IMR-90 (cell line): ENCODE measurements at regions not wholly inside any gene's neighbourhood (a gene's known extent, or its start where the extent isn't known, plus 50 kb on each side); places are given as distances from the start of the nearest gene placed in this dataset.

Experiments used
- ATAC-seq: fragments of 200-7000 bp; cut with Tn5 transposase; 2 replicates; pipeline ENCODE4 v1.9.1; 2020; ENCODE audit warnings: low read depth, mild to moderate bottlenecking, moderate library complexity
- BruUV-seq: library from RNA; stranded (reverse); fragments of 400-500 nt; replicated peaks from 2 replicates; lab custom pipeline; 2021; lab: Mats Ljungman, UMichigan
- CTCF ChIA-PET: fragments of 300-600 bp; formaldehyde crosslinking; extraction: SDS; loops from one replicate; lab custom pipeline; 2021; ENCODE audit warnings: antibody characterized with exemption; lab: Yijun Ruan, JAX
- POLR2A ChIA-PET: fragments of 300-600 bp; sonication (Branson Sonifier 250); formaldehyde crosslinking; loops from one replicate; lab custom pipeline; 2022; ENCODE audit warnings: antibody characterized with exemption; ENCODE audit not compliant: unreplicated experiment; lab: Charles Lee
- DNase-seq: peaks from one replicate; pipeline ENCODE4 v3.0.0; 2013
- H2AFZ ChIP-seq: replicated peaks from 2 replicates; pipeline ENCODE3; 2013; ENCODE audit warnings: low read length, mild to moderate bottlenecking; ENCODE audit not compliant: poor library complexity
- H2AK5ac ChIP-seq: 2 replicates; pipeline ENCODE4 v1.6.1; 2013; ENCODE audit warnings: low read depth, low read length, inconsistent platforms
- H2AK9ac ChIP-seq: replicated peaks from 2 replicates; pipeline ENCODE3; 2013; ENCODE audit warnings: mild to moderate bottlenecking, low read depth, low read length, moderate library complexity; ENCODE audit not compliant: poor library complexity
- H2BK120ac ChIP-seq: 2 replicates; pipeline ENCODE4 v1.6.1; 2013; ENCODE audit warnings: low read depth, low read length, inconsistent platforms
- H2BK15ac ChIP-seq: 3 replicates; pipeline ENCODE4 v1.6.1; 2013; ENCODE audit warnings: low read depth, low read length, inconsistent platforms
- H2BK20ac ChIP-seq: 2 replicates; pipeline ENCODE4 v1.6.1; 2013; ENCODE audit warnings: low read depth, mild to moderate bottlenecking, inconsistent platforms, low read length, moderate library complexity
- H2BK5ac ChIP-seq: 2 replicates; pipeline ENCODE4 v1.6.1; 2013; ENCODE audit warnings: mild to moderate bottlenecking, low read depth, low read length, inconsistent platforms; ENCODE audit not compliant: poor library complexity, severe bottlenecking
- H3K14ac ChIP-seq: replicated peaks from 2 replicates; pipeline ENCODE4 v1.6.1; 2013; ENCODE audit warnings: low read depth, low read length, inconsistent platforms
- H3K18ac ChIP-seq: 2 replicates; pipeline ENCODE4 v1.6.1; 2013; ENCODE audit warnings: low read depth, low read length, control low read depth
- H3K23ac ChIP-seq: 2 replicates; pipeline ENCODE4 v1.6.1; 2013; ENCODE audit warnings: low read depth, low read length, inconsistent platforms
- H3K27ac ChIP-seq: 2 replicates; pipeline ENCODE4 v1.5.1; 2013; ENCODE audit warnings: mild to moderate bottlenecking, control low read depth, low read length; ENCODE audit not compliant: insufficient read depth
- H3K27me3 ChIP-seq: 2 replicates; pipeline ENCODE4 v1.6.1; 2013; ENCODE audit warnings: low read length; ENCODE audit not compliant: control insufficient read depth, insufficient read depth
- H3K36me3 ChIP-seq: 2 replicates; pipeline ENCODE4 v1.6.1; 2013; ENCODE audit warnings: low read length, mixed read lengths; ENCODE audit not compliant: control insufficient read depth, insufficient read depth
- H3K4ac ChIP-seq: 2 replicates; pipeline ENCODE4 v1.6.1; 2013; ENCODE audit warnings: low read depth, low read length, inconsistent platforms
- H3K4me1 ChIP-seq: 2 replicates; pipeline ENCODE4 v1.6.1; 2013; ENCODE audit warnings: low read length, mixed read lengths; ENCODE audit not compliant: control insufficient read depth, insufficient read depth
- H3K4me2 ChIP-seq: 2 replicates; pipeline ENCODE4 v1.6.1; 2013; ENCODE audit warnings: low read depth, mild to moderate bottlenecking, control low read depth, low read length, moderate library complexity
- H3K4me3 ChIP-seq: 2 replicates; pipeline ENCODE4 v1.5.1; 2013; ENCODE audit warnings: low read depth, mild to moderate bottlenecking, control low read depth, low read length, moderate library complexity; ENCODE audit not compliant: insufficient read depth
- H3K56ac ChIP-seq: 2 replicates; pipeline ENCODE4 v1.6.1; 2013; ENCODE audit warnings: low read length, inconsistent platforms; ENCODE audit not compliant: insufficient read depth; ENCODE audit errors: extremely low read depth
- H3K79me1 ChIP-seq, 2 experiments: 2 replicates each; pipeline ENCODE4 v1.6.1; 2013; ENCODE audit warnings: low read length in 2 of 2, inconsistent platforms in 1 of 2, low read depth in 1 of 2
- H3K9ac ChIP-seq: 2 replicates; pipeline ENCODE4 v1.6.1; 2013; ENCODE audit warnings: low read depth, low read length, control low read depth
- H3K9me1 ChIP-seq: 2 replicates; pipeline ENCODE4 v1.6.1; 2013; ENCODE audit warnings: low read length, inconsistent platforms; ENCODE audit not compliant: insufficient read depth
- H3K9me3 ChIP-seq: 2 replicates; pipeline ENCODE4 v1.6.1; 2013; ENCODE audit warnings: low read length; ENCODE audit not compliant: control insufficient read depth, insufficient read depth
- H4K20me1 ChIP-seq: 2 replicates; pipeline ENCODE4 v1.6.1; 2013; ENCODE audit warnings: low read length, inconsistent platforms; ENCODE audit not compliant: insufficient read depth
- H4K5ac ChIP-seq: 2 replicates; pipeline ENCODE4 v1.6.1; 2013; ENCODE audit warnings: mild to moderate bottlenecking, low read depth, low read length, control low read depth
- H4K8ac ChIP-seq, 2 experiments: 2 replicates each; pipeline ENCODE4 v1.6.1; 2013; ENCODE audit warnings: low read depth in 2 of 2, low read length in 2 of 2, control low read depth in 1 of 2, inconsistent platforms in 1 of 2
- H4K91ac ChIP-seq: 2 replicates; pipeline ENCODE4 v1.6.1; 2013; ENCODE audit warnings: low read depth, low read length, inconsistent platforms; ENCODE audit not compliant: insufficient read depth
- BHLHE40 ChIP-seq: fragments of 150-350 bp; IDR thresholded peaks from 2 replicates; pipeline ENCODE4 v1.6.1; 2016; ENCODE audit warnings: mild to moderate bottlenecking, low read depth, low read length
- RFX5 ChIP-seq: IDR thresholded peaks from 2 replicates; pipeline ENCODE4 v1.8.0; 2012; ENCODE audit warnings: low read depth, mild to moderate bottlenecking, low read length, moderate library complexity
- SMC3 ChIP-seq: fragments of 150-350 bp; IDR thresholded peaks from 2 replicates; pipeline ENCODE4 v1.6.1; 2016; ENCODE audit warnings: low read depth, mild to moderate bottlenecking, antibody characterized with exemption, low read length, moderate library complexity
- WGBS, 2 experiments: methylation state at CpG; one replicate each; pipeline versions ENCODE4 v1.1.5 to v1.1.7; 2013; ENCODE audit warnings: missing lambda C conversion rate in 2 of 2; ENCODE audit not compliant: insufficient read length in 1 of 2; ENCODE audit errors: extremely low coverage in 2 of 2; 5-methylcytosine and 5-hydroxymethylcytosine counted together
- dilution Hi-C: fragments of 300-500 bp; cut with HindIII; formaldehyde crosslinking; loops from one replicate; pipeline ENCODE4 v1.14.3; 2018; ENCODE audit warnings: low sequenced_read_pairs; ENCODE audit not compliant: unreplicated experiment
- in situ Hi-C: fragments of 300-500 bp; cut with MboI; formaldehyde crosslinking; loops from 3 replicates; pipeline ENCODE4 v1.14.3; 2019; ENCODE audit warnings: low sequenced_read_pairs, inconsistent platforms, mixed read lengths
- intact Hi-C: fragments of 100-400 bp; cut with micrococcal nuclease; formaldehyde crosslinking; loops from 2 replicates; pipeline ENCODE4 v1.10.0; 2022

DNA sequence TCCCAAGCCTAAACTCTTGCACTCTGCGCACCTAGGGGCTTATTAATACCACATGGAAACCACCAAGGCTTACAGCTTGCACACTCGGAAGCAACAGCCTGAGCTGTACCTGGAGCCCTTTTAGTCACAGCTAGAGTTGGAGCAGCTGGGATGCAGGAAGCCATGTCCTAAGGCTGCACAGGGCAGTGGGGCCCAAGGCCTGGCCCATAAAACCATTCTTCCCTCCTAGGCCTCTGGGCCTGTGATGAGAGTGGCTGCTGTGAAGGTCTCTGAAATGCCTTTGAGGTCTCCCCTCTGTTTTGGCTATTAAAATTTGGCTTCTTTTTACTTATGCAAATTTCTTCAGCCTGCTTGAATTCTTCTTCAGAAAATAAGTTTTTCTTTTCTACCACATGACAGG lies 383.9 kb upstream of the UBE2E2 start:
- intact Hi-C loops, result no loop called here
- Histone ChIP-seq H3K18ac (no peak overlapping the region), H4K5ac (no peak overlapping the region), H2AK5ac (no peak overlapping the region), H3K4ac (no peak overlapping the region), H3K79me1 (no peaks in the 10 kb centered on the region), H3K4me3 (no peak overlapping the region), H2AK9ac (no peak overlapping the region), H2BK20ac (no peak overlapping the region), H3K23ac (no peak overlapping the region), H4K20me1 (no peaks in the 10 kb centered on the region), H4K91ac (no peak overlapping the region), H3K4me2 (no peak overlapping the region), H2AFZ (no peak overlapping the region), H3K36me3 (no peaks in the 10 kb centered on the region), H3K4me1 (no peaks in the 10 kb centered on the region), H3K9me3 (no peaks in the 10 kb centered on the region; the same call in 1 of the 2 replicates), H3K9ac (no peak overlapping the region), H3K14ac (no peak overlapping the region), H3K27me3 (no peaks in the 10 kb centered on the region), H2BK5ac (no peak overlapping the region), H3K9me1 (no peaks in the 10 kb centered on the region), H4K8ac (no peak overlapping the region), H3K56ac (no peak overlapping the region), H3K27ac (no peak overlapping the region), H2BK120ac (no peak overlapping the region), H2BK15ac (no peak overlapping the region)
- ChIA-PET POLR2A (no interaction called here), CTCF (no interaction called here)
- TF ChIP-seq SMC3 (no peak), BHLHE40 (no peak), RFX5 (no peak)
- dilution Hi-C loops, result no loop called here
- in situ Hi-C loops, result no loop called here
- no TSS peak for BruUV-seq
- no peak for DNase-seq
- WGBS, 2 experiments, result no CpG with 5 or more reads among the region's 2 CpGs
- ATAC-seq, result no peak
